Stimulated activated CD8-positive, alpha-beta memory T cell treated with anti-CD3 and anti-CD28 coated beads, Interleukin-15, amount 100 ng/mL, for 24 hours (primary cell): ENCODE measurements at regions not wholly inside any gene's neighbourhood (a gene's known extent, or its start where the extent isn't known, plus 50 kb on each side); places are given as distances from the start of the nearest gene placed in this dataset.
"Not testable (repeated sequence)": the region's sequence is repeated elsewhere in the genome, so short reads cannot be mapped to it uniquely, and the experiment has no call there.

Experiments
- DNase-seq: peaks from one replicate; pipeline ENCODE4 v3.0.0-alpha.2; 2020; ENCODE audit warnings: low read depth

DNA sequence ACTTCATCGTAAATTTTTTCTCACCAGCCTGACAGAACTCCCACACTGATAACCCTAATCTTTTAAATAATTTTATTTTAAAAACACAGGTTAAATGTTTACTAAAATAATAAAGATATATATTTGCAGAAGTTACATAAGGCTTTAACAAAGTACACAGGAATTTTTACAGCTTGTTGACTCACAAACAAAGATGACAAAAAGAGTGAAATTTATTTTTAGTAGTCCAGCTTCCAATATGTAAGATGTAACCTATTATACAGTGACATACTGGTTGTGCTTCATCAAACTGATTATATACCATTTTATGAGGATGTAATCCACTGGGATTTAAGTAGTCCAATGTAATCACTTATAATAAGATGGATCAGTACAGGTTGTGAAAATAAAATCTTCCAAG lies 348.9 kb upstream of the SLC39A10 start:
- no peak for DNase-seq

DNA sequence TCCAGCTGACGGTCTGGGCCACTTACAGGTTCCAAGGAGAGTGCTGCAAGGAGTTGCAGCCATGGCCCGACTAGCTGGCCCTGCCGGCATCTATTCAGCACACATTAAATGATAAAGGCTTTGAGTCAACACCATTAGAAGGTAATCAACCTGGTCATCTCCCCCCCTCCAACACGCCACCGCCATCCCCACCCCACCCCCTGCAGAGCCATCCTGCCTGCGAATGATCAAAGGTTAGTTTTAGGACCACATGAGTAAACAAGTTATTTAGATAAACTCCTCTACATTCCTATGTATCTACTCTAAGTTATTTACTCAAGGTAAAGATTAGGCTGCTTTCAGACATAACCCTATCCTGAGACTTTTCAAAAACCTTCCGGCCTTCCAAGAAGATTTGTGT lies 349.3 kb upstream of the SLC39A10 start:
- DNase-seq, result no peak

DNA sequence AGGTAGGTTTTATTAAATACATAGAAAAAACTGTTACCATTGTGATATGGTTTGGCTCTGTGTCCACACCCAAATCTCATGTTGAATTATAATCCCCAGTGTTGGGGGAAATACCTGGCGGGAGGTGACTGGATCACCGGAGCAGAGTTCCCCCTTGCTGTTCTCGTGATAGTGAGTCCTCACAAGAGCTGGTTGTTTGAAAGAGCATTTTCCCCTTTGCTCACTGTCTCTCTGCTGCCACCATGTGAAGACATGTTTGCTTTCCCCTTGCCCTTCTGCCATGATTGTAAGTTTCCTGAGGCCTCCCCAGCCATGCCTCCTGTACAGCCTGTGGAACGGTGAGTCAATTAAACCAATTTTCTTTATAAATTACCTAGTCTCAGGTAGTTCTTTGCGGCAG lies 352.7 kb upstream of the SLC39A10 start:
- no peak for DNase-seq

DNA sequence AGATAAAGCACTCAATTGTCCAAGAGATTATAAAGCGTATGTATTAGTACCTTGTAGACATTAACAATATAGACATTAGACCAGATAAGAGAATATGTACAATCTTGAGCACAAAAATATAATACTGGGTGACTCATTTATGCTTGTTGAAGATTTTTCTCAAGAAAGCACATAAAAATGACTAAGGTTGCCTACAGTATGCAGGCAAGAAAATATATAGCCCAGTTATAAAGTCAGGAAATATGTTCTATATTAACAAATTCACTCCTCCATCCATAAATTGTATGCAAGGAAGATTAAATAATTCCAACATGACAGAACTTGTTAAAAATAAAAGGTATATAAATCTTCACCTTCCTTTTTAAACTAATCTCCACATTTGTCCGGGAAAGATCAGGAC lies 356.4 kb upstream of the SLC39A10 start:
- DNase-seq, result no peak

DNA sequence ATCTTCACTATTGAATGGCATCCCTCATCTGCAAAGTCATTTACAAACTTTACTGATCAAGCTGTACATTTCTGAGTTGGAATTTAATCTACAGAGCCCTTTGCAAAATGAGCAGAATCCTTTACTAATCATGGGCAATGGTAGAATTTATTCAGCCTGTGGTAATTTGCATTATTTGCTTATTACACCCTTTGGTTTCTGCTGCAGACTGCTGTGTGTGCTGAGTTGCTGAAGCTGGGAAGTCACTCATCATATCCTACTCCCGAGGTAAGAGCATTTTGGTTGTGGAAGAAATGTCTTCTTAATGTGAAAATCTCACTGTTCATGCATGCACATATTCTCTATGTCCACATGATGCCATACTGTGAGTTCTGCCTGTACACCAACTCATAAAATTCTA lies 357.4 kb upstream of the SLC39A10 start:
- DNase-seq, result no peak

DNA sequence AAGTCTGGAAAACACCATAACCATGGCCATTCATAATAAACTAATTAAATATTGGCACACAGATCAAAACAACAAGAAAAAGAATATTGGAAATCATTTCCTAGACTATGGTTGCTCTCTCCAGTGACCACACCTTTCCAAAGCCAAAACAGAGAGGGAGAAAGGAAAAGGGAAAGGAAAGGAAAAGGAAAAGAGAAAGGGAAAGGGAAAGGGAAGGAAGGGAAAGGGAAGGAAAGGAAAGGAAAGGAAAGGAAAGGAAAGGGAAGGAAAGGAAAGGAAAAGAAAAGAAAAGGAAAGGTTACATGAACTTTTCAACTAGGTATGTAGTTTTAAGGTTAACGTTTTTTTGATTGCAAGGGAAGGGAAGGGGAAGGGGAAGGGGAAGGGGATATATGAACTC lies 360.5 kb upstream of the SLC39A10 start:
- DNase-seq, result no peak

DNA sequence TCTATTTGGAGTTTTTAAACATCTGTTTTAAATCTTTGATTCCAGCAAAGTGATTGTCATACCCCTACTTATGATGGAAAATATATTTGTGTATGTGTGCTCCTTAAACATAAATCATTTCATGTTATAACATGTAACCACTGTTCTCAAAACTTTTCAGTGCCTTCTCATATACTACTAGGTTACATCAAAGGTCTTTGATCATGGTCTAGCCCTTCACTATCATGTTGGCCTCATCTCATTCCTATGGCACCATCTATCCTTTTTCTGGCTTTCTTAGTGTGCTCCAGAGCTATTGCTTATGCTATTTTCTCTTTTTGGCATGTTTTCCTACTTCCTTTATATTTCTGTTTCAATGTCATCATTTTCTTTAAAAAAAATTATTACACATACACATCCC lies 367.9 kb upstream of the SLC39A10 start:
- DNase-seq, result no peak

DNA sequence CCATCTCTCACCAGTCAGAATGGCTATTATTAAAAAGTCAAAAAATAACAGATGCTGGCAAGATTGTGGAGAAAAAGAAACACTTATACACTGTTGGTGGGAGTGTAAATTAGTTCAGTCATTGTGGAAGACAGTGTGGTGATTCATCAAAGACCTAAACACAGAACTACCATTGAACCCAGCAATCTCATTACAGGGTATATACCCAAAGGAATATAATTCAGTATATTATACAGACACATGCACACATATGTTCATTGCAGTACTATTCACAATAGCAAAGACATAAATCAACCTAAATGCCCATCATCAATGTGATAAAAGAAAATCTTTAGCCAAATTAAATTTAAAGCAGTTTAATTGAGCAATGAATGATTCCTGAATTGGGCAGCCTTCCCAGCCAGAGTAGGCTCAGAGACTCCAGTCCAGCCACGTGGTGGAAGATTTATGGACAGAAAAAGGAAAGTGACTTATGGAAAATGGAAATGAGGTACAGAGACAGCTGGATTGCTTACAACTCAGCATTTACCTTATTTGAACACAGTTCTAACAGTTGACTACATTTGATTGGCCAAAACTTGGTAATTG lies 377.1 kb upstream of the SLC39A10 start:
- DNase-seq, result no peak

DNA sequence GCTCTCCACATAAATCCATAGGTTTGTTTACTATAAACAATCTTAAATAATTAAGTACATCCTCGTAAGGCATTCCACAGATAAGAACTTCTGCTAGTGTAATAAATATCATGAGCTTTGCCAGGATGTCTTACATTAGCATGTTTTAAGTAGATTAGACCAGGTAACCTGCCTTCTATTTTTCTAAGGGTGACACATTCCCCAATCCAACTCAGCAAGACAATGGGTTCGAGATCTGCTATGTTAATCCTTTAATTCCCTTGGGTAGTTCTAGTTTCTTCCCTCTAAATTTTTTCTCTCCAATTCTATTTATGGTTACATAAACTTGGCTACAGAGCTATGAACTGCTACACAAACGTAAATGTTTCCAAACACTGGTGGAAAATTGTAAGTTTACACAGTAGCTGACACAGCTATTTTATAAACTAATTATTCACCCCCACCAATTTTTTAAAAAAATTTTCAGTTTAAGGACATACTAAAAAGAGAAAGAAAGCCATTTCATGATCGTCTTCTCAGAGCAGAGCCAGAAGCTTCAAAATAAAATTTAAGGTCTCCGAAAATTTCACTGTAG lies 386.5 kb upstream of the SLC39A10 start:
- DNase-seq, result no peak

DNA sequence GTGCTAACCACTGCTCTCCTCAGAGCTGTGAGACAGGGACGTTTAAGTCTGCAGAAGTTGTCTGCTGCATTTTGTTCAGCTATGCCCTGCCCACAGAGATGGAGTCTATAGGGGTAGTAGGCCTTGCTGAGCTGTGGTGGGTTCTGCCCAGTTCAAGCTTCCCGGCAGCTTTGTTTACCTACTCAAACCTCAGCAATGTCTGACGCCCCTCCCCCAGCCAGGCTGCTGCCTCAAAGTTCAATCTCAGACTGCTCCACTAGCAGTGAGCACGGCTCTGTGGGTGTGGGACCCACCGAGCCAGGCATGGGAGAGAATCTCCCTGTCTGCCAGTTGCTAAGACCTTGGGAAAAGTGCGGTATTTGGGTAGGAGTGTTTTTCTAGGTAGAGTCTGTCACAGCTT lies 387.8 kb upstream of the SLC39A10 start:
- DNase-seq, result no peak

DNA sequence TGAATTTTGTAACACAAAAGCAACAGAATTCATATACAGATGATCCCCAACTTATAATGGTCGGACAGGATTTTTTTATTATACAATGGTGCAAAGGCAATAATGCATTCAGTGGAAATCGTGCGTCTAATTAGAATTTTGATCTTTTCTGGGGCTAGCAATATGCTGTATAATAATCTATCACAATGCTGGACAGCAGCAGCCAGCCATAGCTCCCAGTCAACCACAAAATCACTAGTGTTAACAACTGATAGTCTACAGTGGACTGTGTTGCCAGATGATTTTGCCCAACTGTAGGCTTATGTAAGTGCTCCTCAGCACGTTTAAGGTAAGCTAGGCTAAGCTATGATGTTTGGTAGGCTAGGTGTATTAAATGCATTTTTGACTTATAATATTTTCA lies 399.0 kb upstream of the SLC39A10 start:
- no peak for DNase-seq

DNA sequence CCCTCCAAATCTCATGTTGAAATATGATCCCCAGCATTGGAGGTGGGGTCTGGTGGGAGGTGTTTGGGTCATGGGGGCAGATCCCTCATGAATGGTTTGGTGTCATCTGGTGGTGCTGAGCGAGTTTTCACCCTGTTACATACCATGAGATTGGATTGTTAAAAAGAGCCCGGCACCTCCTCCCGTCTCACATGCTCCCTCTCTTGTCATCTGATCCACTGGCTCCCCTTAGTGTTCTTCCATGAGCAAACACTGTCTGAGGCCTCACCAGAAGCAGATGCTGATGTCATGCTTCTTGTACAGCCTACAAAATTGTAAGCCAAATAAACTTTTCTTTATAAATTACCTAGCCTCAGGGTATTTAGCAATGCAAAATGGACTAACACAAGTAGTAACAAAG lies 405.0 kb upstream of the SLC39A10 start:
- no peak for DNase-seq

DNA sequence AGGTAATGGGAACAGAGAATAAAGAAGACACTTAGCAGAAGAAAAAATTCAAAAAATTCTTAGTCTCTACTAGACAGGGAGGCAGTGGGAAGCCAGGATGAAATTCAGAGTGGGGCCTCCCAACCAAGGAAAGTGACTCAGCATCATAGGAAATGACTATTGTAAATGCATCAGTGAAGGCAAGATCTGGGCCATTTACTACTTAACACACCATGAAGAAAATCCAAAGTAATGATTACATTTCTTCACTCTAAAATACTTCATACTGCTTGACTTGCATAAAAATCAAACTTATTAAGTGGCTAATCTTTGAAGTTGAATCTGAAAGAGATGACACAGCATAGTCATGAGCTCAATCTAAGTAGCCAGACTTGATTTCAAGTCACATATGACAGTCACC lies 405.8 kb upstream of the SLC39A10 start:
- no peak for DNase-seq

DNA sequence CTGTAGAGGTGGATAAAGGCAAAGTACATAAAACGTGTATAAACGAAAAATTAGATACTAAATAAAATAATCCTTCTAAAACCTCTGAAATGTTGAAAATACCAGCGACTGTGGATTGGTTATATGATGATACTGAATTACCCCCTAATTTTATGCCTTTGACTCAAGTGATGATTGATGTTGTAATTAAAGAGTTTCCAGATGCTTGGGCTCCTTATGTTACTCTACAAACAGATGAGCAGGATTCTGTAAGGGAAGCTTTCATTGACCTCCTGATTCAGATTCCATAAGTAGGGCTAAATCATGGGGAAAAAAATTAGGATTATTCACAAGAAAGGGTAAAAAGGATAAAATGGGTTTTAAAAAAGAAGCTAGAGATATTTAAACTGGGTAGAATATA lies 418.2 kb upstream of the SLC39A10 start:
- DNase-seq, result no peak

DNA sequence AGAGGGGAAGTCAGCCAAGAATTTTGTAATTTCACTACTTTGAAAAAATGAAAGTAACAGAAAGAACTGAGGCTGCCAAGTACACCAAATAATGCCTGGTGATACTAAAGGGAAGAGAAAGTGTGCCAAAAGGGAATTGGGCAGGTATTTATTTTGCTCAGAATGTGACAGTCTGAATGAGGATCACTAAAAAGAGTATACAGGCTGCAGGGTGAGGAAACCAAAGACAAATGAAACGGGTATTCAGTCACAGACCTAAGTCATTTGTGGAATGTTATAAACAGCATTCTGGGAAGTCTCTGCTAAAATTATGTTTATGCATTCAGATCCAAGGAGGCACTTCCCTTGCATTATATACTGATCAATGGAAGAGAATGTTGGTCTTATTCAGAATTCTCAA lies 418.6 kb upstream of the SLC39A10 start:
- DNase-seq, result no peak

DNA sequence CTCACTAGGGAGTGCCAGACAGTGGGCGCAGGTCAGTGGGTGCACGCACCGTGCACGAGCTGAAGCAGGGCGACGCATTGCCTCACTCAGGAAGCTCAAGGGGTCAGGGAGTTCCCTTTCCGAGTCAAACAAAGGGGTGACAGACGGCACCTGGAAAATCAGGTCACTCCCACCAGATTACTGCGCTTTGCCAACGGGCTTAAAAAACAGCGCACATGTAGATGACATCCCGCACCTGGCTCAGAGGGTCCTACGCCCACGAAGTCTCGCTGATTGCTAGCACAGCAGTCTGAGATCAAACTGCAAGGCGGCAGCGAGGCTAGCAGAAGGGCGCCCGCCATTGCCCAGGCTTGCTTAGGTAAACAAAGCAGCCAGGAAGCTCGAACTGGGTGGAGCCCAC lies 428.5 kb upstream of the SLC39A10 start:
- not testable (repeated sequence) for DNase-seq

DNA sequence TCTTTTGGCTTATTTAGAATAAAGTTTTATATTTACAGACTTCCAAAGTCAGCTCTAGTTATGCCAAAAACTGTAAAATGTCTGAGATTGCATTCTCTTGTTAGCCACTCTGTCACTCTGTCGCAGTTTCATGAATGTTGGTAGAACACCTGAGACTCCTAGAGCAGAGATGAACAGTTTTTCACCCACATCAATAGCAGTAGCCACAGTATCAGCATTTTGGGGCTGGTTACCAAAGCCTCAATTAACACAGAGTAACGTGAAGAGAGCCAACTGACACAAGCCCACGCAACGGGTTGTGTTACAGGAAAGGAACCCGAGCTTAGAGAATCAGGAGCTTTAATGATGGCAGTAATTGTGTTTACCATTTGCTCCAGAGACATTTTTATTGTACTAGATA lies 443.0 kb upstream of the SLC39A10 start:
- no peak for DNase-seq

DNA sequence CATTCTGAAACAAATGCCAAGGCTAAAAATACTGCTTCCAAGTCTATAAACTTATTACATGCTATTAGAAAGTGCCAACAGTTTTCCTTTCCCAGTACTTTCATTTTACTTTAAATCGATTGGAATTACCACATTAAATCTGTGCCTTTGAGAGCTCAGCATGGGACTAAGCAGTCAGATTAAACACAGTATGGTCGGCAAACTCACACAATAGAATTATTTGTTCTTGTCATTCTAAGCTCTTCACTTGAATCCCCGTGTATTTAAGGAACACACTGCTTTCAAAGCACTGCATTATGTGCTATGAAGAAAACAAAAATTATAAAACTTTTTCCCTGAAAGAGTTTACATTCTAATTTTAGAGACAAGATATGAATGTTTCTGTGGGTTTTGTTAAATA lies 444.4 kb upstream of the SLC39A10 start:
- DNase-seq, result no peak

DNA sequence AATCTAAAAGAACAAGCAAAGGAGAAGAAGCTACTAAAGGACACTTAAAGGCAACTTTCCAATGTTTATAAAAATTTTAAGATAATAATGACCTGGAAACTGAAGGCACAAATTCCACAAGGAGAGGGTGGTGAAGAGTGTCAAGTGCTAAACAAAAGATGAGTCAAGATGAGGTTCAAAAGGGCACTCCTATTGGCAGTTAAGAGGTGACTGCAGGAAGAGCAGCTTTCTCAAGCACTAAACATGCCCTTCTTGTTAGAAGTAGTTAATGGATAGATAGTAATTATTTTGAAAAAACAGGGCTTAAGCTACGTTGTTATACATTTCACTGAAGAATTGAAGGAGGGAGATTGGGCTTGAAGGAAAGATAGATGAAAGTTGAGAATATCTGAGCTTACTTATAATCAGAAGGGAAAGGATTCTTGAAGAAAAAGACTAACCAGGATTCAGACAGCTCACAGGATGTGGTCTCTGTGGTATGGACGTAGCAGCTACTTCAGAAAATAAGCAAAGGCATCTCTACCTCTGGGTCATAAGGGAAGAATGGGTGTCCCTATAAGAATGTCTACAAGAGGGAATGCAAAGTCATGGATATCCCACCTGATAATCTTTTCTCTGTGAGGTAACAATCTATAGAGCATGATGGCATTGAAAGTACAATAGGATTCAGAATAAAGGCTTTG lies 454.7 kb upstream of the SLC39A10 start:
- no peak for DNase-seq

DNA sequence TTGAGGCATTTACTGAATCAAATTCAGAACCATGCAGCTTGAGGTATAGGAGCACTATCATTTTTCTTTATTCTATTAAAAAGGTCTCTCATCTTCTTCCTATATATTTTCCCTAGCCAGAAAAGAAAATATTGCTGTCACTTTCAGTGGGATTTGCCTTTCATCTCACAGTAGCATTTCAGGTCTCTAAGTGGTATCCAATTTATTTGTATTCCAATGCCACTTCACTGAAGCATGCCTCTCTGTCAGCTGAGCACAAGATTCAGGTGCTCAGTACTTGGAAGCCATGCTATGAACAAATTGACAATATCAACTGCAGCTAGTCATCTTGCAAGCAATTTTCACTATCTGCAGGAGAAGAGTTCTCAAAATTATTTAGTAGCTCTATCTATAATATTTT lies 457.2 kb upstream of the SLC39A10 start:
- DNase-seq, result no peak

DNA sequence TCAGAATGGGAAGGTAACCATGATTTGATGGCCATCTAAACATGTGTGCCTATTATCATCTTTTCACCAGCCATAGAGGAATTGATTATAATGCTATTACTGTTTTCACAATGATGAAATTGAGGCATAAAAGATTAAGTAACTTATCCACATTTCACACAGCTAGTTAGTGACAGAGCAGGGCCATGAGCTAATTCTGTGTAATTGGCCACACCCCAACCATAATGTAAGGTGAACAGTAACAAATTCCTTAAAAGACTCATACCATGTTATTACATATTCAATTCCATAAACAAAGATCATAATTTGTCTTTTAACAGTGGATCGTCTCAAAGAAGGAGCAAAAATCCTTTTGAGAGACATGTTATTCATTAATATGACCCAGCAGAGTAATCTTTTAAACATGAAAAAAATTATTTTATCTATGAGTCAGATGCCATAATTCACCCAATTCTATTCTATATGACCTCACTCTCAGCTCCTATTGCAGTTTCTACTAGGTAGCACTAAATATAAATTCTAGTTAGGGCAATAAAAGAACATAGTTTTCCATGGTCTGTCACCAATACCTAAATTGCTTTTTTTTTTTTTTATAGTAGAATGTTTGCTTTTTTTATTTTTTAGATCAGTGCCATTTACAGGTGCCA lies 475.8 kb upstream of the SLC39A10 start:
- no peak for DNase-seq

DNA sequence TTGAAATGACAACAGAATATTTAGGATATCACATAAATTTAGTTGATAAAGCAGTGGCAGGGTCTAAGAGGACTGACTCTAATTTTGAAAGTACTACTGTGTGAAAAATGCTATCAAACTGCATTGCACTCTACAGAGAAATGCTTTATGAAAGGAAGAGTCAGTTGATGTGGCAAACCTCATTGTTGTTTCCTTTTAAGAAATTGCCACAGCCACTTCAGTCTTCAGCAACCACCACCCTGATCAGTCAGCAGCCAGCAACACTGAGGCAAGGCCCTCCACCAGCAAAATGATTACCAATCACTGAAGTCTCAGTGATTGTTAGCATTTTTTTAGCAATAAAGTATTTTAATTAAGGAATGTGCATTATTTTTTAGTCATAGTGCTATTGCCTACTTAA lies 488.7 kb upstream of the SLC39A10 start:
- no peak for DNase-seq

DNA sequence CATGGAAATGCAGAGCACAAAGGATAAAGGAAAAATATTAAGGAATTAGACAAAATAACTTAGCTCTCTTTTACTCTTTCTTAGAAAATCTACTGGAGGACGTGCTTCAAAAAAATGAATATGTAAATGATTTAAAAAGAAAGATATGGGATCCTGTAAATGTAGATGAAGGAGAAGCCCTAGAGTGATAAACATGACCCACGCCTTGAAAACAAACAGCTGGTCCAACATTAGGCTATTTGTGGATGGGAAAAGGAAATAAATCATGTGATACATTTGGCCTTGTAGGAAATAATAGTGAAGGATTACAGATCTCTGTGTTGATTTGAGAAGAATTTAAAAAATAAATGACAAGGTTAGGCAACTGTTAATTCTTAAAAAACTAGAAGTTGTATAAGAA lies 492.1 kb upstream of the SLC39A10 start:
- no peak for DNase-seq

DNA sequence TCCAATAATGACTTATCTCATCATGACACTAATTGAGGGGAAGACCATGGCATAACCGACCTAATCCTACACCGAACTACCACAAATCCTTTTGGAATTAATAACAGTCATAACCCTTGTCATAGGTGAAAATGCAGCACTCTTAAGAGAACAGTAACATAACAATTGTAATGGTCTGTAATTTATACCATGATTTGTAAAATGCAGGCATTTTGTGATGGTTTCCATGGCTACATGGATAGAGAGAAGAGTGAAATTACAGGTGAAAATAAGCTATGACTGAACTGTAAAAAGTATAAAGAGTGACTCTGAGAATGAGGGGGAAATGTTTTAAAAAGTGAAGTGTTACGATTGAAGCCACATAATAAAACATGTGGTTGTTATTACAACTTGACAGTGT lies 494.1 kb upstream of the SLC39A10 start:
- DNase-seq, result no peak
